SHP77 (cell line): ENCODE measurements at regions not wholly inside any gene's neighbourhood (a gene's known extent, or its start where the extent isn't known, plus 50 kb on each side); places are given as distances from the start of the nearest gene placed in this dataset.

ENCODE experiments used
- DNase-seq, 2 experiments: peaks; one replicate each; lab custom pipeline; 2025; lab: John Stamatoyannopoulos, UW

DNA sequence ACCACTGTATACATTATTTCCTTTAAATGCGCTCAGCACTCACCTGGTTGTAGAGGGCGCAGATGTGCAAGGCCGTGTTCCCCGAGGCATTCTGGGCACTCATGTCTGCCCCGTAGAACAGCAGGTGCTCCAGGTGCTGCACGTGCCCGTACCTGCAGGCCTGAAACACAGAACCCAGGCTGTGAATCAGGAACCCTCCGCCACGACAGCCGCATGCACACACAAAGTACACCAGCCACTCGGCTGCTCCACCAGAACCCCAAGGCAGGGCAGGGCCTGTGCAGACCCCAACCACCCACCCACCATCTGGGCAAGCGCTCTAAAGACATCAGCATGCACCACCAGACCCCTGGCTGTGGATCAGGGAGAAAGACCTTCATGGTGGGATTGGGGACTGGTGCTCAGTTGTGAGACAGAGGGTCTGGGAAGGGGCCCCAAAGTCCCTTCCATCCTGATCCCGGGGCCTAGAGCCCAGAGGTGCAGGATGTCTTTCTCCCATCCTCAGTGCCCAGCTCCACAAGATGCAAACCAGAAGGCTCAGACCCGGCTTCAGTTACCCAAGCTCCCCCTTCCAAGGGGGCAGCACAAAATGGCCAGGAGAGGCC, 177.2 kb downstream of the SHANK2 start:
- no peak for DNase-seq

DNA sequence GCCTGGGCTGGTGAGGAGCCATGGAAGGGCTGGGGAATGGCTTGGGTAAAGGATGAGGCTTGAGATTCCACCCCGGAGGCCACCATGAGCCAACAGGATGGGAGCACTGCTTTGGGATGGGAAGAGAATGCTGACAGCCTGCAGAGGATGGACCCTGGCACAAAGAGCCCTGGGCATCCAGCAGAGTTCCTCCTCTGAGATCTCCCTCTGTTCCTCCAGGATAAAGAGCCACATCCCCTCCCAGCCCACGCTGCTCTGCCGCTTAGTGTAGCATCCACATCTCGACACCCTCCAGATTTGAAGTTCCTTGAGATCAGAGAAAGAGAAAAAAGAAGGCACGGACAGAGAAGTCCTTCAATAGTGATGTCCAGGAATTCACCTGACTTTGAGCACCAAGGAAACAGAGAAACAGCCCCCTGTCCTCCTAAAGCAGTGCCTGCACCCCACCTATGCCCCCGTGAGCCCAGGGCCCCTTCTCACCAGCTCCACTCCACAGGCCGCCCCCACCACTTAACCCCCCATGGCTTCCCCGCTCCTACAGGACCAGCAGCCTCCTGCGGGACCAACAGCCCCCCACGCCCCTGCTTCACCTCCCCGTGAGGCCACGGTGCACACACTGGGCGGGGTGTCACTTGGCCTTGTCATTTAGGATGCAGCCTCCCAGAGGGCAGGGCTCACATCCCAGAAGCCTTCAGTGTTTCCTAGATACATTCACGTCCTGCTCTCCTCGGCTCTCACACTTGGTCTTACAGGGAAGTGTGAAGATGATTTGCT, 180.5 kb downstream of the SHANK2 start:
- DNase-seq: no peak

DNA sequence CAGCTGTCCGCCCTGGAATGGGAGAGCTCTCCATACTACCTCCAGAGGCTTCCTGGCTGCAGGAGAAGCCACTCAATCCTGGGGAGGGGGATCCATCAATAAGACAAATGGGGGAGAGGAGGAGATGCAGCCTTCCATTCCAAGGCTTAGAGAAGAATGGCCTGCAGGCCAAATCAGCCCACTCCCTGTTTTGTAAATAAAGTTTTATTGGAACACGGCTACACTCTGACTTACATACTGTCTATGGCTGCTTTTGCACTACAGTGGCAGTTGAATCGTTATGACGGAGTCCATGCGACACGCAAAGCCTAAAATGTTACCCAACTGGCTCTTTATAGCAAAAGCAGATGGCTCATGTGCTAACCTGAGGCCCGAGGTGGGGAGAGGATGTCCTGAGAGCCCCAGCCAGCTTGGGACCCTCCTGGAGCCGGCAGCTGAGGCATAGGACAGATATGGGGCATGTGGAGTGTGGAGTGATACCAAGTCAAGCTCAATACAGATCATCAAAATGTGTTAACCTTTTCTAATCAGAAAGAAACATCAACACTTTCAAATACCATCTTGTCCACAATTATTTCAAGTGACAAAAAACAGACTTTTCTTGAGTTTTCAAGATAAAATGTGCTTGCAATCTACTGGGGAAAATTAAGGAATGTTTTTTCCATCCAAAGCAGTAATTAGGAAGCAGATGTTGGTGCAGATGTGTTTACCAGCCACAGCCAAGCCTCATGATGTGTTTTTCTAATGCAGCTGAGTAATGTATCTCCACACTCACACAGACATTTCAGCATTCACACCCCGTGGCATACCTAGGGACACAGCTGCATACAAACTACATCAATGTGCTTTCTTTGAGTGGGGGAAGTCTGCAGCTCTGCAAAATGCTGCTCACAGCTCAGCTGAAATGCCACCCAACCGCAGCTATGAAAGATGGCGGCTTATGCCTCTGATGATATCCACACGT, 181.6 kb downstream of the SHANK2 start:
- DNase-seq: no peak

DNA sequence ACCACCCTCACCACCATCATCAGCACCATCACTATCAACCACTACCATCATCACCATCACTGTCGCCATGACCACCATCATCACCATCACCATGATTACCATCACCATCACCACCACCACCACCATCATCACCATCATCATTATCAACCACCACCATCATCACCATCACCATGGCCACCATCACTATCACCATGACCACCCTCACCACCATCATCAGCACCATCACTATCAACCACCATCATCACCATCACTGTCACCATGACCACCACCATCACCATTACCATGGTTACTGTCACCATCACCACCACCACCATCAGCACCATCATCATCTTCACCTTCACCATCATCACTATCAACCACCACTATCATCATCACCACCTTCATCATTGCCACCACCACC, 183.4 kb downstream of the SHANK2 start:
- DNase-seq: no peak

DNA sequence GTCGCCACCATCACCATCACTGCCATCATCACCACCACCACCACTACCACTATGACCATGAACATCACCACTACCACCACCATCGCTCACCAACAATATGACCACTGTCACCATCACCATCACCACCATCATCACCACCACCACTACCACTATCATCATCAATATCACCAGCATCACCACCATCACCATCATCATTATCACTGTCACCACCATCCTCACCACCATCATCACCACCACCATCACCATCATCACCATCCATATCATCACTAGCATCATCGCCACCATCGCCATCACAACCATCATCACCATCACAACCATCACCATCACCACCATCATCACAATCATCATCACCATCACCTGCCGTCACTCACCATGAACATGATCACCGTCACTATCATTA, 184.6 kb downstream of the SHANK2 start:
- no peak for DNase-seq

DNA sequence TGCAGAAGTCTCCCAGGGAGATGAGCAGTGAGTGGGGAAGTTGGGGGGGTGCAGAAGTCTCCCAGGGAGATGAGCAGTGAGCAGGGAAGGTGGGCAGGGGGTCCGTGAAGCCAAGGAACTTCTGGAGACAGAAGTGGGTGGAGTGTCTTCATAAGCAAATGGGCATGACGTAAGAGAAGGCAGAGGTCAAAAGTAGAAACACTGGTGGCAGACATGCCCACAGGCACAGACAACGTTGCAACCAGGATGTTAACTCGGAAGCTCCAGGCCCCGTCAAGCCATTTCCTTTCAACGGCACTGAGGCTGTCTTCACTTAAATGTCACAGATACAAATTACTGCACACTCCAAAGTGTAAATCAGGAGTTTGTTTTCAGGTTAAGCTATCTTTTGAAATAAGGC, 186.1 kb downstream of the SHANK2 start:
- DNase-seq: no peak

DNA sequence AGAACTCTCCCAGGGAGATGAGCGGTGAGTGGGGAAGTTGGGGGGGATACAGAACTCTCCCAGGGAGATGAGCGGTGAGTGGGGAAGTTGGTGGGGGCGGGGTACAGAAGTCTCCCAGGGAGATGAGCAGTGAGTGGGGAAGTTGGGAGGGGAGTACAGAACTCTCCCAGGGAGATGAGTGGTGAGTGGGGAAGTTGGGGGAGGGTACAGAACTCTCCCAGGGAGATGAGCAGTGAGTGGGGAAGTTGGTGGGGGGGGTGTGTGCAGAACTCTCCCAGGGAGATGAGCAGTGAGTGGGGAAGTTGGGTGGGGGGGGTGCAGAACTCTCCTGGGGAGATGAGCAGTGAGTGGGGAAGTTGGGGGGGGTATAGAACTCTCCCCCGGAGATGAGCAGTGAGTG, 186.5 kb downstream of the SHANK2 start:
- DNase-seq: no peak

DNA sequence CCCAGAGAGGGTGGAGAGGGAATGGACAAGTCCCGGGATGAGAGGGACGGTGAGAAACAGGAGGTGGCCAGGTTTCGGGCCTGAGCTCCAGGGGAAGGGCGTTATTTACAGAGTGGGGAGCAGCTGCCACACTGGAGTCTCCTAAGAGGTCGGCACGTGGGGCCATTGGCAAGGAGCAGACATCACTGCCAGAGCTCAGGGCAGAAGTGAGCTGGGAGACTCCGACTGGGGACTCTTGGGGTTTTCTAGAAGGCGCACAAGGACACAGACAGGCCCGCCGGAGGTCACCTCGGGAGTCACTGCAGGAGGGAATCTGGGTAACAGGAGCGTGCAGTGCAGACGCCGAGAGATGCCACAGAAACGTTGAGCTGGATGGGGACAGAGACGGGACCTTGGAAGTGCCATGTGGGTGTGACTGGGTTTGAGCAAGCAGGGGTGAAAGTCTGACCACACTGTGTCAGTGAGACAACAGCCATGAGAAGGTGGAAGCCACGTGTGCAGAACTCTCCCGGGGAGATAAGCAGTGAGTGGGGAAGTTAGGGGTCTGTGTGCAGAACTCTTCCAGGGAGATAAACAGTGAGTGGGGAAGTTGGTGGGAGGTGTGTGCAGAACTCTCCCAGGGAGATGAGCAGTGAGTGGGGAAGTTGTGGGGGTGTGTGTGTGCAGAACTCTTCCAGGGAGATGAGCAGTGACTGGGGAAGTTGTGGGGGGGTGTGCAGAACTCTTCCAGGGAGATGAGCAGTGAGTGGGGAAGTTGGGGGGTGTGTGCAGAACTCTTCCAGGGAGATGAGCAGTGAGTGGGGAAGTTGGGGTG, 187.5 kb downstream of the SHANK2 start:
- DNase-seq: no peak

DNA sequence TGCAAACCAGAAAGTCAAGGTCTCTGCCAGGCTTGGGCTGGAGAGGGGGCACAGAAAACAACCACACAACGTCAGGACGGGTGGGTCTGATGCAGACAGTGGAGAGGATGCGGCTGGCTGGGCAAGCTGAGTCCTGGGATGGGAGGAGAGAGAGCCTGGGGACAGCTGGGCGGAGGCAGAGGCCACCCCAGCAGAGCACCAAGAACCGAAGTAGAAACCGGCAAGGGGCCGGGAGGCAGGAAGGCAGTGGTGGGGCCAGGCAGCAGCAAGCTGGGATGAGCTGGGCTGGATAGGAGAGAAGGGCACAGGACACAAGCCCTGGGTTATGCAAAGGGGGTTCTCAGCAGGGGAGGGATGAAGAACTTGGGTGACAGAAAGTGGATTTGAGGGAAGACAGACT, 188.2 kb downstream of the SHANK2 start:
- no peak for DNase-seq

DNA sequence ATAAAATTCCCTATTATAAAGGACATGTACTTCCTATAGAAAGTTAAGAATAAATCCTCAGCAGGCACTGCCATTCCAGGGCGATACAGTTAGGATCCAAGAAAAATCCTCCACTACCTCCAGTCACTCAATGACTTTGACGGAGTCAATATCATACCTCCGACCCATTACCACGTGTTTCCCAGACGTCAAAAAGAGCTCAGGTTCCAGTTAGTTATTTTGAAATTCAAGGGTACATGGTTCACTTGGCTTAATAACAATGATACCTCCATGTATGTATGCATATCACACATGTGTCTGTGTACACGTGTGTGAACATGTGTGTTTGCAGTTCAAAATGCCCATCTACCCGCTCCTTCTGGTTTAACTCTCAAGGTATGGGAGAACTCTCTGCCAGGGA, 189.2 kb downstream of the SHANK2 start:
- DNase-seq: no peak

DNA sequence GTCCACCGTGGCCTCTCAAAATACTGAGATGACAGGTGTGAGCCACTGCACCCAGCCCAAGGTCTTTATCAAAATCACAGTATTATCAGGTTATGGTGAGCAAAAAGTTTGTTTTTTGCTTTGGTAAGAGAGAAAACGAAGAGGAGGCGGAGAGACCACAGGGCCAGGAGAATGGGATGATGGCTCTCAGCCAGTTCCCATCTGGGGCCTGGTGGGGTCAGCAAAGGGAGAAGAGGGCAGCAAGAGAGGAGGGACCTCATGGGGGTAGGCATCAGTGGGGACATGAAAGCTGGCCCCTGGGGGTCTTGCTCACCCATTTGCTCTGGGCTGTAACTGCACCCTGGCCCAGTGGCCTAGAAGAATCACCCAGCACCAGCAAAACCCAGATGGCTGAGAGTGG, 190.2 kb downstream of the SHANK2 start:
- no peak for DNase-seq

DNA sequence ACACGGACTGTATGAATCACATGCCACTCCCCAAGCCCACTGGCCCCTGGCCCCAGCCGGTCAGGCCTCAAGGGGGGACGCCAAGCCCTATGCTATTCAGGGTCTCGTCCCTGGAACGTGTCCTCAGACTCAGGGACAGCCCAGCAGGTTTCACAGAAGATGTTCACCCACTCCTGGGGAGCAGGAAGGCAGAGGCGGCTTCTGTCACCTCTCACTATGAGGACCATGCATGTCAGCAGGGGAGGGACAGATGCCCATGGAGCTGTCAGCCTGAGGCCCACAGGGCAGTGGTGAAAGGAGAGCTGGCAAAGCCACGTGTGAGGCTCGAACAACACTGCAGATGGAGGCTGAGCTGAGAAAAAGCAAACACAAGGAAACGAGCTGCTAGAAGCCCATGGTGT, 192.0 kb downstream of the SHANK2 start:
- no peak for DNase-seq

DNA sequence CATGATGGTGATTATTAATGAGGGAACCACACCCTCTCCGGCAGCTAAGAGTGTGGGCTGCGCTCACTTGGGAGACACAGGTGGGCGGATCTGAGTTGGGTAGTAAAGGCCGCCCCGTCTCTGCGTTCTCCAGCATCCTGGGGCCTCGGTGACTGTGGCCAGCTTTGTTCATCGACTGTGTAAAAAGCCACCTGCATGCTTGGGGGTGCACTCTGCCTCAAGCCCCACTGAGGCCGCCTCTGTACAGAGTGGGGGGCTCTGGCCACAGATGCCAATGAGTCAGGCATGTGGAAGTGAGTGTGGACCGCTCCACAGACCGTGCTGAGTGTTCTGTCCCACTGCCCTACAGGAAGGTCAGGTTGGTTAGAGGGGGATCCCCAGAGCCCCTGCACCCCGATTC, 192.7 kb downstream of the SHANK2 start:
- no peak for DNase-seq

DNA sequence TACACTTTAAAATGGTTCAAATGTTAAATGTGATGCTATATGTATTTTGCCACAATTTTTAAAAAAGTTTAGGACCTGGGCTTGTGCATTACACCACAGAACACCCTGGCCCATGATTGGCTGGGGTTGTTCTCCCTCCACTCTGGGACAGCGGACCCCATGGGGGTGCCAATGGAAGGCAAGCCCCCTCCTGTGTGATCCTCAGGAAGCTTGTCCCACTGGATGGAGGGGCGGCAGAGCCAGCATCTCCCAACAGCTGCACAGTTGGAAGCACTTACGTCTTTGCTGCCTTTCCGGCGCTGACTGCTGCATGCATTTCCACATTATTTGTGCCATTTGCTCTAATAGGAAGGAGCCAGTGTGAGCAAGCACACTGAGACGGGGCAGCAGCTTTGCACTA, 196.5 kb downstream of the SHANK2 start:
- no peak for DNase-seq
